ENCODE measurements at regions not wholly inside any gene's neighbourhood (a gene's known extent, or its start where the extent isn't known, plus 50 kb on each side); places are given as distances from the start of the nearest gene placed in this dataset.

DNA sequence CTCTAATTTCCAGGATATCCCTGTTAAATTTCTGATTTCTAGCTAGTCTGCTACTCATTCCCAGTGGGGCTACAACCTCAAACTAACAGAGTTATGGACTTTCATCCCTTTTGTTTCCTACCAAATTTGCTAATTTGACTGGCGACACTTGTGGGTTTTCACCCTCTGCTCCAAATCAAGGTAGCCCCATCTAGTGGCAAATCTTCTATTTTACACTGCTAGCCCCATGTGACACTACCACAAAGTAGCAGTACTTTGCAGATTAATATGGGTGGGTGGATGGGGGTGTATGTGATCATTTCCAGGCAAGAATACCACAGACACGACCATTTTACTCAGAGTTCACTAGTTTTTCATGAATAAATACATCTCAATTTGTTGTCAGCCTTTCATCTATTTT is 150.3 kb downstream of the MSL3 start:
- Mint-ChIP-seq H3K27ac (no peak overlapping the region), H3K4me3 (no peak overlapping the region), H3K4me1 (peaks cover 10% of the 10 kb centered on the region), H3K27me3 (no peaks in the 10 kb centered on the region), H3K36me3 (ENCODE audit: low read depth) (no peaks in the 10 kb centered on the region), H3K9me3 (no peaks in the 10 kb centered on the region)
- ATAC-seq = peak; percentile 66
- peak; percentile 3 for DNase-seq

DNA sequence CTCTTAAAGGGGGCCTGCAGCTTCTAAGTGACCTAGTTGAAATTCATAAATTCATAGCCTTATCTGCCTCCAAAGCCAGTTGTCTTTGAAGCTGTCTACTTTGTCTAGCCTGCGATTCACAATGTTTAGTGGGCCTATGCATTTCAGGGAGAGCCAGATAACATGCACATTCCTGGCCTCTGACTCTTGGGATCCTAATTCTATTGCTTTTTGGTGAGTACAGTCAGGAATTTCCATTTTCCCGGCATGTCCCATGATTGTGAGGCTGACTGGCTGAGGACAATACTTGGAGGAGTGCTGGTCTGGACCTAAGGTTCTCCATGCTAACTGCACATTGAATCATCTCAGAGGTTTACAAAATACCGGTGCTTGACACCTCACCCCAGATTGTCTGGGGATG is 155.0 kb downstream of the MSL3 start:
- no peak for DNase-seq
- no peak for ATAC-seq
- no peak overlapping the region for H3K4me3 Mint-ChIP-seq
- peaks cover 5% of the 10 kb centered on the region for H3K4me1 Mint-ChIP-seq
- H3K9me3 Mint-ChIP-seq = no peaks in the 10 kb centered on the region
- no peak overlapping the region for H3K27ac Mint-ChIP-seq
- no peaks in the 10 kb centered on the region for H3K36me3 Mint-ChIP-seq (ENCODE audit: low read depth)
- no peaks in the 10 kb centered on the region for H3K27me3 Mint-ChIP-seq

DNA sequence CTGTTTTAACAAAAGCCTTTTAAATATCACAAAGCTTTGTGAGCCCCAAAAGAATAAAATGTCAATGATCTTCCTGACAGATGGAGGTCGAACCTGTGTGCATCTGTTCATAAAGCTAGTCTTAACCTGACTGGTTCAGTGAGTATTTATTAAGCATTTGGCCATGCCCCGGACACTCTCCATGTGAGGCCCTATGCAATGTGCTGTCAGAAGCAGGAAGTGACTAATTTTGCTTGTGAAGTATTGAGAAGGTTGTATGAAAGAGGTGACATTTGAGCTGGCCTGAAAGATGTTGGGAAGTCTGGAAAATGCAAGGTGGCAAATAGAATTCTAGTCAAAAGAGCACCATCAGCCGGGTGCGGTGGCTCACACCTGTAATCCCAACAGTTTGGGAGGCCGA is 171.4 kb downstream of the MSL3 start:
- Mint-ChIP-seq H3K27me3 (peaks cover 3% of the 10 kb centered on the region), H3K27ac (no peak overlapping the region), H3K36me3 (ENCODE audit: low read depth) (no peaks in the 10 kb centered on the region), H3K4me3 (no peak overlapping the region), H3K9me3 (no peaks in the 10 kb centered on the region), H3K4me1 (no peaks in the 10 kb centered on the region)
- DNase-seq (no peak), ATAC-seq (no peak)

DNA sequence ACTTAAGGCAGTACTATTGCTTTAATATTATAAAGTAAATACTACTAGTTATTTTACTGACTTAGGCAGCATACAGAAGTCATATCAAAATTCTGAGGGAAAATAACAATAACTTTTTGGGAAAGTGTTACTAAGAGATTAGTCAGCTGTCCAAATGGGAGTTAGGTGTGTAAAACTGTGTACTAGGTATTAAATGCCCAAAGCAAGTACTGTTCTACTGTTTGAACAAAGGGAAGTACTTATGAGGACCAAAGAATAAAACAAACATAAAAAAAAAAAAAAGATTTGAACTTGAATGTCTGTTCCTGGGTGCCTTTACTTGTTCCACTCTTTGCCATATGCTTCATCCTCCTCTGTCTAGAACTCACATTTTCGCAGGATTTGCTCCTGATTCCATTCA is 174.4 kb downstream of the MSL3 start:
- H3K36me3 Mint-ChIP-seq (ENCODE audit: low read depth) = no peaks in the 10 kb centered on the region
- no peak overlapping the region for H3K27ac Mint-ChIP-seq
- H3K27me3 Mint-ChIP-seq = no peaks in the 10 kb centered on the region
- H3K4me1 Mint-ChIP-seq = no peaks in the 10 kb centered on the region
- H3K9me3 Mint-ChIP-seq = no peaks in the 10 kb centered on the region
- DNase-seq (no peak), ATAC-seq (no peak)
- H3K4me3 Mint-ChIP-seq = no peak overlapping the region

DNA sequence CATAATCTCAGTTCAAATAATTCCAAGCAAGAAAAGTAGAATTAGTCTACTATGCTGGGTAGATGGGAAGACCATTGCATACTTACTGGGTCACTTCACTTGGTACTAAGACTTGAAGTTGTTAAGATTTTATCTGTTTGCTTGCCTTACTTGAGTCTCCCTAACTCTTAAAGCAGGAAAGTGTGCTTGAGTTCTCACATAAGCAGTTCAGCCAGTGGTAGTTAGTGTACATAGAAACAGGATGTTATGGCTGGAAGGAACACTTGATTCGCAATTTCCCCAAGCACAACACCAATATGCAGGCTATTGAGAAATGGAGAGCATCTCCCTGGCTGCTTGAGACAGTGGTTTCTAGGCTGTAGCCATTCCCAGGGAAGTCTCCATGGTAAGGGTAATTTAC is 176.1 kb downstream of the MSL3 start:
- Mint-ChIP-seq H3K9me3 (no peaks in the 10 kb centered on the region), H3K36me3 (ENCODE audit: low read depth) (no peaks in the 10 kb centered on the region), H3K4me1 (no peaks in the 10 kb centered on the region), H3K4me3 (no peak overlapping the region), H3K27me3 (no peaks in the 10 kb centered on the region), H3K27ac (no peak overlapping the region)
- DNase-seq = no peak
- ATAC-seq = no peak

DNA sequence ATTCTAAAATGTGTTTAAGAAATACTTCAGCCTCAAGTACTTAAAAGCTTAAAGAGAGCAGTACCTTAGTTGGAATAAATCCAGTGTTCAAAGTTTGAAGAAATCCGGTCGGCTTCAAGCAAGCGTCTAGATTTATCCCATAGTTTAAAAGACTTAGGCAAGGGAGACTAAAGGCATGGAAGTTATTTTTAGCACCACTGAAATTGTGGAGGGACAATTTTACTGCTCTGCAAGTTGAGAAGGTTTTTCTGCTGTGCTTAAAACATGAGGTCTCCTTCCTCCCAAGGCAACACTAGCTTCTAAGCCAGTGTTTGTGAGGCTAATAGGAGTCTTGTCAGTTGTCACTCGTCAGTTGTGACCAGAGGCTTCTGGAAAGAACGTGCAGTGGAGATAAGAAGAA is 183.5 kb downstream of the MSL3 start:
- Mint-ChIP-seq H3K4me1 (no peaks in the 10 kb centered on the region), H3K9me3 (no peaks in the 10 kb centered on the region), H3K27ac (no peak overlapping the region), H3K4me3 (no peak overlapping the region), H3K27me3 (no peaks in the 10 kb centered on the region), H3K36me3 (ENCODE audit: low read depth) (no peaks in the 10 kb centered on the region)
- DNase-seq (no peak), ATAC-seq (no peak)

DNA sequence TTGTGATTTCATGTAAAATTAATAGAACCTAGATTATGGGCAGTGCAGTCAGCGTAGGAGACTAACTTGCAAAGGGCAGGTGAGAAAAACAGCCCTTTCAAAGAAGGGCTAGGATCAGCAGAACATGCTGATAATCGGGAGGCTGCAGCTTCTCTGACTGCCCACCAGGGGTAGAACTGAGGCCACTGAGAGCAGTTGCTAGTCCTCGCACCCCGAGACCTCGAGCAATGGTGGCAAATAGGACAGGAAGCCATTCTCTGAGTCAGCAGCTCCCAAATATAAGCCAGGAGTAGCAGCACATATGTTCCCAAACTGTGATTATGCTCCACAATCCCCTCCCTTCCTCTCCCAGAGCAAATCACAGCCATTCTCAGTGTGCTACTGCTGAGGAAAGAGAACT is 186.5 kb downstream of the MSL3 start:
- no peaks in the 10 kb centered on the region for H3K9me3 Mint-ChIP-seq
- no peak overlapping the region for H3K4me3 Mint-ChIP-seq
- peak; percentile 1 for DNase-seq
- ATAC-seq = no peak
- no peaks in the 10 kb centered on the region for H3K27me3 Mint-ChIP-seq
- H3K36me3 Mint-ChIP-seq (ENCODE audit: low read depth) = no peaks in the 10 kb centered on the region
- no peaks in the 10 kb centered on the region for H3K4me1 Mint-ChIP-seq
- H3K27ac Mint-ChIP-seq = no peak overlapping the region

DNA sequence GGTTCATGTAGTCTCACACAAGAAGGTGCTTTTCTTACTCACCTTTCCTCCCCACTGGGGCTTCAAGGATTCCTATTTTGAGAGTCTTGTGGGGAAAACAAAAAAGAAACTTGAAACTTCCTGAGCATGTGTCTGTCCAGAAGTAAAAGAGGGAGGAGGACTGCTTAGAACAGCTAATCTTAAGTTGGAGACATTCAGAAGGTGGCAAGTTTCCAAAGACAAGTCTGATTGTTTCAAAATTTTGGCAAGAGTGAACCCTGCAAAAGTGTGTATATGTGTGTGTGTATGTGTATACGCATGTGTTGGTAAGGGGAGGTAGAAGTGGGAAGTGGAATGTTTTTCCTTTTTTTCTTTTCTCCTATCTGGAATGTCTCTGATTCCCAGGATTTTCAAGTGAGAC is 189.0 kb upstream of the FRMPD4 start:
- H3K9me3 Mint-ChIP-seq = no peaks in the 10 kb centered on the region
- no peaks in the 10 kb centered on the region for H3K4me1 Mint-ChIP-seq
- no peak overlapping the region for H3K27ac Mint-ChIP-seq
- H3K4me3 Mint-ChIP-seq = no peak overlapping the region
- no peak for DNase-seq
- H3K27me3 Mint-ChIP-seq = no peaks in the 10 kb centered on the region
- ATAC-seq = no peak
- H3K36me3 Mint-ChIP-seq (ENCODE audit: low read depth) = no peaks in the 10 kb centered on the region

DNA sequence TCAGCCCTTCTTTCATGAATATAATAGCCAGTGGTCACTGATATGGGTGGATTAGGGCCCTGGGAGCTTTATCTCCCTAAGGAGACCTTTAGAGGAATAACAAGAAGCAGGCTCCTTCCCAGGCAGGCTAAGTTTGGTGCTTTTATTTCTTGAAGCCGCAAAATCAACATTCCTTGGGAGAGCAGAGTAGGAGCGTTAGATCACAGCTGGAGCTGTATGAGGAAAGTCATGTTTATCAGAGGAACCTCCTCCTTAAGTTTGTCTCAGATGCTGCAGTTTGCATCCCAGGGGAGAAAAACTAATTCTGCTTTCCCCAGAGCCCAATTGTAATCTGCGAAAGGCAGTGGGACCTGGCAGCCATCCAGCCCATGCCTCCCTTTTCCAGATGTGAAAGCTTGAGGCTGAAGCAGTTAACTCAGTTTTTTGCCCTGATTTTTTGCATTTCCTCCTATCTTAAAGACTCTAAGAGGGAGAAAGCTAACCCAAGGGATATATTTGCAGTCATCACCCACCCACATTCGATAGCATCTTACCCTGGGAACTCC is 186.0 kb upstream of the FRMPD4 start:
- no peaks in the 10 kb centered on the region for H3K4me1 Mint-ChIP-seq
- no peak overlapping the region for H3K4me3 Mint-ChIP-seq
- ATAC-seq (no peak), DNase-seq (no peak)
- no peaks in the 10 kb centered on the region for H3K27me3 Mint-ChIP-seq
- no peaks in the 10 kb centered on the region for H3K36me3 Mint-ChIP-seq (ENCODE audit: low read depth)
- H3K9me3 Mint-ChIP-seq = no peaks in the 10 kb centered on the region
- no peak overlapping the region for H3K27ac Mint-ChIP-seq

DNA sequence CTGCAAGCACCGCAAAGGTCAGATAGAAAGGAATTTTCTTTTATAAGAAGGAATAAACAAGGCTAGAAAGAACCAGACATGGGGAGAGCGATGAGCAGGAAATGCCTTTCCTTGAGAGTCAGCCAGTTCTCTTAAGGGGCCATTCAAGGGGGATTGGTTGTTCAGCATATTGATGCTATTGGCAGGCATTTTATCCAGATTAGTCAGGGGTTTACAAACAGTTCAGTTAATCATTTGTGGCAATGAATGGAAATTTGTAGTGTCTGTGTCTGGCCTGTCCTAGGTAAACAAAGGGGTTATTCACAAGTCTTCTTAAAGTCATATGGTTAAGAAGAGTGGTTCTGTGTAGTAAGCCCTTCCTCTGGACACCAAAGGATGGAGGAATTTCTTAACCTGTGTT is 184.7 kb upstream of the FRMPD4 start:
- ATAC-seq (no peak), DNase-seq (no peak)
- H3K36me3 Mint-ChIP-seq (ENCODE audit: low read depth) = no peaks in the 10 kb centered on the region
- no peak overlapping the region for H3K4me3 Mint-ChIP-seq
- H3K27me3 Mint-ChIP-seq = no peaks in the 10 kb centered on the region
- no peaks in the 10 kb centered on the region for H3K4me1 Mint-ChIP-seq
- no peak overlapping the region for H3K27ac Mint-ChIP-seq
- no peaks in the 10 kb centered on the region for H3K9me3 Mint-ChIP-seq

DNA sequence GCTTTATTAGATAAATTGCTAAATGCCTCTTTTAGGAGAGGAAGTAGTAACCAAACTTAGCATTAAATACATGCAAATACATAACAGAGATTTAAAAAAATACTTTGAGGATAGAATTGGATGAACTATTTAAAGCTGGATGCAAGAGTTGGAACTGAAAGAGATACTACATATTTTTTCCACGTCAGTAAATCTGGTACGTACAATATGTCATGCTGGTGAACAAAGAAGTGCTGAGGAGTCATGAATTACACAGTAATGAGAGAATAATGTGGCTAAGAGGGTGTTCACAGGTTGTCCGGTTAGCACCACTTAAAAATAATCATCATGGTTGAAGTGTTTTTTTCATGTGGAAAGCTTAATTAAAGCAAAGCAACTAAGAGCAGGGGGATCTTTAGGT is 184.1 kb upstream of the FRMPD4 start:
- no peaks in the 10 kb centered on the region for H3K27me3 Mint-ChIP-seq
- ATAC-seq (no peak), DNase-seq (no peak)
- H3K36me3 Mint-ChIP-seq (ENCODE audit: low read depth) = no peaks in the 10 kb centered on the region
- H3K27ac Mint-ChIP-seq = no peak overlapping the region
- no peak overlapping the region for H3K4me3 Mint-ChIP-seq
- H3K4me1 Mint-ChIP-seq = no peaks in the 10 kb centered on the region
- H3K9me3 Mint-ChIP-seq = no peaks in the 10 kb centered on the region

DNA sequence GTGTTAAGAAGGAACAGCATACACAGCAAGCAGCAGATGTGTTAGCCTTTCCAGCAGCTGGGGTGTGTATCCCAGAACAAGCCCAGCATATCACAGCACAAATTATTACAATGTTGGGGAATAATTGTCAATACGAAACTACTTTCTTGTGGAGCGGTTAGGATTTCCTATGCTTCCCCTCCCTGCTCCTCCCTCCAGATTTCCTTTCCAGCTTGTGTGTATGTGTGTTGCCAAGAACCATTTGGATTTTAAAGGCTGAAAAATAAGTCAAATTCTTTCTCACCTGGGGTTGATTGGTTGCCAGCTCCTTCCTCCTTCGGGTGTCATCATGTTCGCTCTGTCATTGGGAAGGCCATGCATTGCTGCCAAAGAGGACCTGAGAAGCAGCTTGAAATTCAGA is 178.2 kb upstream of the FRMPD4 start:
- H3K4me1 Mint-ChIP-seq = no peaks in the 10 kb centered on the region
- H3K27ac Mint-ChIP-seq = no peak overlapping the region
- no peaks in the 10 kb centered on the region for H3K27me3 Mint-ChIP-seq
- no peaks in the 10 kb centered on the region for H3K36me3 Mint-ChIP-seq (ENCODE audit: low read depth)
- no peak for DNase-seq
- ATAC-seq = no peak
- H3K9me3 Mint-ChIP-seq = no peaks in the 10 kb centered on the region
- no peak overlapping the region for H3K4me3 Mint-ChIP-seq

DNA sequence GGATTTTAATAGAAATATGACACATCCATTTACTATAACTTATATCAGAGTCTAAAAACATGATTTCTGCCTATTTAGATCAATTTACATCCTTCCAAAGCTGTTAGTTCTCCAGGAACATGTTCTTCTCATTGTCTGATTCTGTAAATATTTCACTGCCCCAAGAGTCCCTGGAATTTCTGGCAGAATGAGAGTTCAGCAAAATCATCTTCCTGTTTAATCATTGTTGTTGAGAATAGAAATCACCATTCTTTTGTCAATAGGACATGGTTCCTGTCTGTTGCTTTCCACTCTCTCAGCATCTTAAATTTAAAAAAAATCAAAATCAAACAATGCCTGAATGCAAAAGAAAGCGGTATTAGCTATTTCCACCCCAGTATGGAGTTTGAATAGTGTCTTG is 172.8 kb upstream of the FRMPD4 start:
- no peak overlapping the region for H3K27ac Mint-ChIP-seq
- no peaks in the 10 kb centered on the region for H3K4me1 Mint-ChIP-seq
- no peak for ATAC-seq
- H3K27me3 Mint-ChIP-seq = no peaks in the 10 kb centered on the region
- no peaks in the 10 kb centered on the region for H3K36me3 Mint-ChIP-seq (ENCODE audit: low read depth)
- DNase-seq = no peak
- no peaks in the 10 kb centered on the region for H3K9me3 Mint-ChIP-seq
- H3K4me3 Mint-ChIP-seq = no peak overlapping the region

DNA sequence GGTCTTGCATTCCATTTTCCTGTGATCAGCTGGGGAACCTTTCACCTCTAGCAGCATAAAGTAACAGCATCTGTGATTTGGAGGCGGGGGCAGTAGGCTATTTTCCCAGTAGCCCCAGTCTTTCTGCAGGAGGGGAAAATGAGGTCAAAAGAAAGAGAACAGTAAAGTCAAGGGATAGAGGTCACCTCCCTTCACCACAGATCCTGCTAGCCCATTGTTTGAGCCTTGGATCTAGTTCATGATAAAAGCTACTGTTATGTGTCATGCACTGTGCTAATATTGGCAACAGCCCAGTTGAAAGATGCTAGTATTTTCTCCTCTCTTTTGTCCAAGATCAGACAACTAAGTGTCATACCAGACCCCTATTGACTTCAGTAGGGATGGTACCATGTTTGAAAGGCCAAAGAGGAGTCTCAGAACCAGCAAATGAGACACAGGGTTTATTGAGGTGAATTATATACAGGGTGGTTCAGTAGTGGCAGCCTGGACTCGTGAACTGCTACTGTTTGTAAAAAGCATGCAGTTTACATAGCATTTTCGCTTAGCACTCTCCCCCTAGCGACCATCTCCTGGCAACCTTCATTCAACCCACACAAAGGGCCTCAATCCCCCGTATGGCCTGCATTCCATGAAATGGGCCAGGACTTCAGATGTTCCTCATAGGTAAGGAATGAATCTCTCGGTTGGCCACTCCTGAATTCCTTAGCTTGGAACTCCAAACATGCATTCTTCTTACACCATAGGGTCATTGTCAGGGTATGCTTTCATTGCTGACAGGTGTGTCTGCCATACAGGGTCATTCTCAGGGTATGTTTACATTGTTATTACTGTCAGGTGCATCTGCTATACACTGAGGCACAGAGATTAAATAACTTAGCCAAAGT is 170.0 kb upstream of the FRMPD4 start:
- H3K27me3 Mint-ChIP-seq = no peaks in the 10 kb centered on the region
- ATAC-seq = no peak

DNA sequence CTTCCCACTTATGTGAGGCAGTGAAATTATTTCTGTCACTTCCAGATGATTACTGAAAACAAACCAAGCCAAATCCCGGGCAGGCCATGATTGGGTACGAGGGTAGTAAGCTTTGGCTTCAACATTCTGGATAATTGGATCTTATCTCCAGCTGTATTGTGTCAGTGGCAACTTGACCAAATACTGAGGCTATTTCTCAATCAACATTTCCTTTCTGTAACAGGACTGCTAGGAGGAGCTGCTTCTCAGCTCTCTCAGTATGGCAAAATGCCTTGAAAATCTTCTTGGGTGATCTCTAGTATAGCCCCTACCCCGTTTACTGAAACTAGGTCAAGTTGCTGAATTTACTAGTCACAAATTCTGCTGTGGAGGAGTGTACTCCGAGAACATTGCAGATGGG is 169.3 kb upstream of the FRMPD4 start:
- H3K9me3 Mint-ChIP-seq = no peaks in the 10 kb centered on the region
- no peak overlapping the region for H3K27ac Mint-ChIP-seq
- no peaks in the 10 kb centered on the region for H3K27me3 Mint-ChIP-seq

More for the DNA sequence above, 170.0 kb upstream of the FRMPD4 start:
- H3K4me3 Mint-ChIP-seq = no peak overlapping the region
- no peaks in the 10 kb centered on the region for H3K36me3 Mint-ChIP-seq (ENCODE audit: low read depth)
- no peaks in the 10 kb centered on the region for H3K4me1 Mint-ChIP-seq
- DNase-seq = no peak
- H3K27ac Mint-ChIP-seq = no peak overlapping the region
- H3K9me3 Mint-ChIP-seq = no peaks in the 10 kb centered on the region

More for the DNA sequence above, 169.3 kb upstream of the FRMPD4 start:
- no peaks in the 10 kb centered on the region for H3K4me1 Mint-ChIP-seq
- DNase-seq = no peak
- ATAC-seq = no peak
- no peaks in the 10 kb centered on the region for H3K36me3 Mint-ChIP-seq (ENCODE audit: low read depth)
- no peak overlapping the region for H3K4me3 Mint-ChIP-seq
